Ishikawa (cell line): ENCODE measurements at regions not wholly inside any gene's neighbourhood (a gene's known extent, or its start where the extent isn't known, plus 50 kb on each side); places are given as distances from the start of the nearest gene placed in this dataset.

ENCODE experiments used
- CEBPB ChIP-seq: IDR thresholded peaks from 2 replicates; pipeline ENCODE4 v1.6.1; 2012
- CREB1 ChIP-seq: IDR thresholded peaks from 2 replicates; pipeline ENCODE4 v1.6.1; 2012; ENCODE audit warnings: low read depth
- EGR1 ChIP-seq: IDR thresholded peaks from 2 replicates; pipeline ENCODE4 v1.6.1; 2012
- EP300 ChIP-seq: IDR thresholded peaks from 2 replicates; pipeline ENCODE4 v1.6.1; 2012; ENCODE audit warnings: borderline replicate concordance
- FOXM1 ChIP-seq: IDR thresholded peaks from 2 replicates; pipeline ENCODE4 v1.6.1; 2012; ENCODE audit warnings: low read depth, borderline replicate concordance
- NFIC ChIP-seq: IDR thresholded peaks from 2 replicates; pipeline ENCODE4 v1.6.1; 2012
- RAD21 ChIP-seq: IDR thresholded peaks from 2 replicates; pipeline ENCODE4 v1.6.1; 2012; ENCODE audit warnings: low read depth
- TAF1 ChIP-seq: IDR thresholded peaks from 2 replicates; pipeline ENCODE4 v1.6.1; 2012; ENCODE audit warnings: low read depth, mild to moderate bottlenecking
- TCF12 ChIP-seq: IDR thresholded peaks from 2 replicates; pipeline ENCODE4 v1.6.1; 2012; ENCODE audit warnings: low read depth
- TEAD4 ChIP-seq: IDR thresholded peaks from 2 replicates; pipeline ENCODE4 v1.6.1; 2012
- YY1 ChIP-seq: IDR thresholded peaks from 2 replicates; pipeline ENCODE4 v1.6.1; 2012; ENCODE audit warnings: low read depth
- ZBTB7A ChIP-seq: IDR thresholded peaks from 2 replicates; pipeline ENCODE4 v1.6.1; 2012; ENCODE audit warnings: low read depth
- TF ChIP-seq, protein P1 (sequence below): IDR thresholded peaks from 2 replicates; pipeline ENCODE4 v1.6.1; 2012
- TF ChIP-seq, protein P2 (sequence below): IDR thresholded peaks from 2 replicates; pipeline ENCODE4 v1.6.1; 2012
- TF ChIP-seq, protein P3 (sequence below): IDR thresholded peaks from 2 replicates; pipeline ENCODE4 v1.6.1; 2012; ENCODE audit warnings: low read depth, mild to moderate bottlenecking

DNA sequence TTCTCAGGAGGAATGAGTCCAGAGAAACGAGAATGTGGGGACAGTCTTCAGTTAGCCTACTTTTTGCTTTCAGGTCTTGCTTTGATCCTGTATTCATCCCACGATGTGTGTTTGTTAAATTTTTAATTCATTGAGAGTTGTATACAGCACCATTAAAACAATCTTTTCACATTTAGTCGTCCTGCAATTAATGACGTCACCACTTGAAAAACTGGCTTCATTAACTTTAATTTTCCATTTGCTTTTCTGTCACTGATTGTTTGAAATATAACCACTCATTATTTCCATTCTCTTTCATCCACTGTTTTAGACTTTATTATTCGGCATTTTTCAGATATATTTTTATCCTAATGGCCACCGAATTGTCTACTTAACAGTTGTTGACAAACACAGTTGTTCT lies 146.9 kb downstream of the TFEC start:
- no peak for TF ChIP-seq YY1
- TF ChIP-seq EGR1, result no peak
- TF ChIP-seq TEAD4, result no peak
- no peak for TF ChIP-seq CEBPB
- TF ChIP-seq FOXM1, result no peak
- no peak for TF ChIP-seq TCF12
- no peak for TF ChIP-seq TAF1
- TF ChIP-seq, protein P1, sequence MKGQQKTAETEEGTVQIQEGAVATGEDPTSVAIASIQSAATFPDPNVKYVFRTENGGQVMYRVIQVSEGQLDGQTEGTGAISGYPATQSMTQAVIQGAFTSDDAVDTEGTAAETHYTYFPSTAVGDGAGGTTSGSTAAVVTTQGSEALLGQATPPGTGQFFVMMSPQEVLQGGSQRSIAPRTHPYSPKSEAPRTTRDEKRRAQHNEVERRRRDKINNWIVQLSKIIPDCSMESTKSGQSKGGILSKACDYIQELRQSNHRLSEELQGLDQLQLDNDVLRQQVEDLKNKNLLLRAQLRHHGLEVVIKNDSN, result no peak
- TF ChIP-seq, protein P2, sequence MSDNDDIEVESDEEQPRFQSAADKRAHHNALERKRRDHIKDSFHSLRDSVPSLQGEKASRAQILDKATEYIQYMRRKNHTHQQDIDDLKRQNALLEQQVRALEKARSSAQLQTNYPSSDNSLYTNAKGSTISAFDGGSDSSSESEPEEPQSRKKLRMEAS, result no peak
- TF ChIP-seq CREB1, result no peak
- TF ChIP-seq, protein P3, sequence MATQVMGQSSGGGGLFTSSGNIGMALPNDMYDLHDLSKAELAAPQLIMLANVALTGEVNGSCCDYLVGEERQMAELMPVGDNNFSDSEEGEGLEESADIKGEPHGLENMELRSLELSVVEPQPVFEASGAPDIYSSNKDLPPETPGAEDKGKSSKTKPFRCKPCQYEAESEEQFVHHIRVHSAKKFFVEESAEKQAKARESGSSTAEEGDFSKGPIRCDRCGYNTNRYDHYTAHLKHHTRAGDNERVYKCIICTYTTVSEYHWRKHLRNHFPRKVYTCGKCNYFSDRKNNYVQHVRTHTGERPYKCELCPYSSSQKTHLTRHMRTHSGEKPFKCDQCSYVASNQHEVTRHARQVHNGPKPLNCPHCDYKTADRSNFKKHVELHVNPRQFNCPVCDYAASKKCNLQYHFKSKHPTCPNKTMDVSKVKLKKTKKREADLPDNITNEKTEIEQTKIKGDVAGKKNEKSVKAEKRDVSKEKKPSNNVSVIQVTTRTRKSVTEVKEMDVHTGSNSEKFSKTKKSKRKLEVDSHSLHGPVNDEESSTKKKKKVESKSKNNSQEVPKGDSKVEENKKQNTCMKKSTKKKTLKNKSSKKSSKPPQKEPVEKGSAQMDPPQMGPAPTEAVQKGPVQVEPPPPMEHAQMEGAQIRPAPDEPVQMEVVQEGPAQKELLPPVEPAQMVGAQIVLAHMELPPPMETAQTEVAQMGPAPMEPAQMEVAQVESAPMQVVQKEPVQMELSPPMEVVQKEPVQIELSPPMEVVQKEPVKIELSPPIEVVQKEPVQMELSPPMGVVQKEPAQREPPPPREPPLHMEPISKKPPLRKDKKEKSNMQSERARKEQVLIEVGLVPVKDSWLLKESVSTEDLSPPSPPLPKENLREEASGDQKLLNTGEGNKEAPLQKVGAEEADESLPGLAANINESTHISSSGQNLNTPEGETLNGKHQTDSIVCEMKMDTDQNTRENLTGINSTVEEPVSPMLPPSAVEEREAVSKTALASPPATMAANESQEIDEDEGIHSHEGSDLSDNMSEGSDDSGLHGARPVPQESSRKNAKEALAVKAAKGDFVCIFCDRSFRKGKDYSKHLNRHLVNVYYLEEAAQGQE, result no peak
- TF ChIP-seq EP300, result no peak

DNA sequence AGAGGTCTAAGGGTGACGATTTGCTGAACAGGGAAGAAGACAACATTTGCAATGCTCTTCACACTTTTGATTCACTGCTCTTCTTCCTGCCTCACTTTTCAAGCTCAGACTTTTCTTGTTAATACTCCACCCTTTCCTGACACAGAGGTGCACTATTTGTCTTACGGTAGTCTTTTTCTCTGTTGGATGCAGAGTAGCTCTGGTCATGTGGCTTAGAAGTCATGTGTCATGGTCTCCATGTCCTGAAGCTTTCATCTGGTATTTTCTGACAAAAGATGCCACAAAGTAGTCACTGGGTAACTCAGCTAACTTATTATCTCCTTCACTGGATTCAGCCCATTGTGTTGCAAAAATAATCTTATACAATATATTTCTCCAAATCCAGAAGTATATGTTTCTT lies 149.1 kb downstream of the TFEC start:
- no peak for TF ChIP-seq TCF12
- TF ChIP-seq NFIC, result no peak

DNA sequence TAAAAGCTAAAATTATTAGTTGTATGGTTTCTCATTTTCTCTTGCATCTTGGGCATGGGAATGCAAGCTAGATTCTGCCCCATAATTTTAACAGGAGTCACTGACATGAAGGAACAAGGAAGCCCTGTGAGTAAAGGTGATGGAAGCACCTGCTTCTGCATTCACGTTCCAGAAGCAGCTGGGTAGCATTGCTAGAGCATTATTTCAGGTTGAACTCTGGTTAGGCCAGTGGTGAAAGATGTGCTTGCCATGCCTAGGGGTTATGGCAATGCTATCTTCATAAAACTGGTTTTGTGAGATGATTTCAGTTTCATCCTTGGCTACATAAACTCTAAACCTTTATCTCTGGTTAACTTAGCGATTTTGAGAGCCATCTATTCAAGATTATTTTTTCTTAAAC lies 151.4 kb downstream of the TFEC start:
- TF ChIP-seq, protein P3, result no peak
- TF ChIP-seq TCF12 (no peak), FOXM1 (no peak), EGR1 (no peak), CREB1 (no peak), RAD21 (no peak), CEBPB (no peak), EP300 (no peak), NFIC (no peak), TEAD4 (no peak), ZBTB7A (no peak), TAF1 (no peak), YY1 (no peak)
- TF ChIP-seq, protein P1, result no peak
- TF ChIP-seq, protein P2, result no peak

DNA sequence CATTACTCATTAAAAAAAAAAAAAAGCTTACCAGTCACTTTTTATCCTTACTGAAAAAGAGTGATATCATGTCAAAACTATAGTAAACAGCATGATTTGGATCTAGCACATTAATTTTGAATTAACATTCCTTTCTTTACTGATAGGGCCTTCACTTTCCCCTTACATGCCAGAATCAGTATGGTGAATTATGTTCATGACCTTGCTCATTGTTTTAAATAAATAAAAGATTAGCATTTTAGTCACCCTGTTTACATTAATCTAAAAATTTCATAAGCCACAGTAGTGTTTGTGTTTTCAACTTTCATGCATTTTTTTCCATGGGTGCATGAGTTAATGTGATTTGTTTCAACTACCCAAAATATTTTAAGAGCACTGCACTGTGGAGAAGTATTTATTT lies 160.8 kb downstream of the TFEC start:
- TF ChIP-seq, protein P3, result no peak
- TF ChIP-seq, protein P2, result no peak
- TF ChIP-seq ZBTB7A, result no peak
- TF ChIP-seq RAD21, result no peak
- no peak for TF ChIP-seq TCF12
- TF ChIP-seq EGR1, result no peak
- no peak for TF ChIP-seq CEBPB
- TF ChIP-seq CREB1, result no peak
- no peak for TF ChIP-seq TEAD4
- TF ChIP-seq FOXM1, result no peak

DNA sequence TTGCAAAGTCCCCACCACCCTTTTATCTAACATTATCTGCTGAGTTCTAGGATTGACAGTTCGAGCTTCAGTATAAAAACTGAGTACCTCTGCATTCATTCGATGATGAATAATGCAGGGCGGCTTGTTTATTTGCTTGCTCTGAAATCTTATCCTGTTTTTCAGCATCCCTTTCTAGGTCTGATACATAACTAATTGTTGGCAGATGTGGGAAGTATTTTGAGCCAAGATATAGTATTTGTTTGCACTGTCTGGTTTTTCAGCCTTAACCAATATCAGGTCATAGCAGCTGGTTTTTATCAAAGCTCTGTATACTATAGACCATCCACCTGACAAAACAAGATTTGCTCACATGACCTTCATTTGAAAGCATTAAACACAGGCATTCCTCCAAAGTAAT lies 161.4 kb downstream of the TFEC start:
- TF ChIP-seq EP300 (no peak), CEBPB (no peak), EGR1 (no peak), TEAD4 (no peak), YY1 (no peak), NFIC (no peak), TAF1 (no peak), TCF12 (no peak), RAD21 (no peak), CREB1 (no peak), FOXM1 (no peak), ZBTB7A (no peak)
- TF ChIP-seq, protein P1, result no peak
- TF ChIP-seq, protein P2, result no peak
- TF ChIP-seq, protein P3, result no peak
